CMK (cell line): ENCODE measurements at regions not wholly inside any gene's neighbourhood (a gene's known extent, or its start where the extent isn't known, plus 50 kb on each side); places are given as distances from the start of the nearest gene placed in this dataset.

Source experiments
- DNase-seq: peaks from one replicate; pipeline ENCODE4 v3.0.0-alpha.2; 2010; ENCODE audit warnings: low read depth

GRCh38 chr15:95563634-95564033 is 766.9 kb upstream of the NR2F2 start:
- DNase-seq, result no peak

- no peak for DNase-seq
These were observed 765.4 kb upstream of the NR2F2 start for GRCh38 chr15:95565016-95565600.

GRCh38 chr15:95565690-95566089 is 764.8 kb upstream of the NR2F2 start:
- no peak for DNase-seq

GRCh38 chr15:95567686-95568085 is 762.8 kb upstream of the NR2F2 start:
- no peak for DNase-seq

- no peak for DNase-seq
These were observed 756.4 kb upstream of the NR2F2 start for GRCh38 chr15:95574053-95574452.

GRCh38 chr15:95577927-95578326 is 752.6 kb upstream of the NR2F2 start:
- no peak for DNase-seq

GRCh38 chr15:95580121-95580520 is 750.4 kb upstream of the NR2F2 start:
- no peak for DNase-seq

- DNase-seq, result no peak
These were observed 748.9 kb upstream of the NR2F2 start for GRCh38 chr15:95581595-95581994.

- no peak for DNase-seq
These were observed 746.4 kb upstream of the NR2F2 start for GRCh38 chr15:95584088-95584487.

GRCh38 chr15:95588056-95588455 is 742.4 kb upstream of the NR2F2 start:
- no peak for DNase-seq

GRCh38 chr15:95590533-95591044 is 739.9 kb upstream of the NR2F2 start:
- no peak for DNase-seq

GRCh38 chr15:95591270-95591669 is 739.2 kb upstream of the NR2F2 start:
- no peak for DNase-seq

- no peak for DNase-seq
These were observed 738.6 kb upstream of the NR2F2 start for GRCh38 chr15:95591886-95592285.

GRCh38 chr15:95594496-95594895 is 736.0 kb upstream of the NR2F2 start:
- DNase-seq, result no peak

GRCh38 chr15:95595759-95596158 is 734.7 kb upstream of the NR2F2 start:
- no peak for DNase-seq

- DNase-seq, result no peak
These were observed 734.0 kb upstream of the NR2F2 start for GRCh38 chr15:95596496-95596895.

GRCh38 chr15:95598251-95598855 is 732.1 kb upstream of the NR2F2 start:
- no peak for DNase-seq

GRCh38 chr15:95600367-95600766 is 730.1 kb upstream of the NR2F2 start:
- DNase-seq, result no peak

- no peak for DNase-seq
These were observed 729.6 kb upstream of the NR2F2 start for GRCh38 chr15:95600884-95601283.

- no peak for DNase-seq
These were observed 729.0 kb upstream of the NR2F2 start for GRCh38 chr15:95601525-95601924.

GRCh38 chr15:95603802-95604201 is 726.7 kb upstream of the NR2F2 start:
- DNase-seq, result peak; percentile 40

GRCh38 chr15:95604634-95605036 is 725.9 kb upstream of the NR2F2 start:
- DNase-seq, result no peak

GRCh38 chr15:95605098-95605497 is 725.4 kb upstream of the NR2F2 start:
- DNase-seq, result no peak

GRCh38 chr15:95606551-95606950 is 723.9 kb upstream of the NR2F2 start:
- DNase-seq, result no peak
